Liver (tissue), 3 donors: ENCODE measurements at regions not wholly inside any gene's neighbourhood (a gene's known extent, or its start where the extent isn't known, plus 50 kb on each side); places are given as distances from the start of the nearest gene placed in this dataset.

Experiments used
- CTCF ChIP-seq: fragments of 150-350 bp; IDR thresholded peaks from 2 replicates; pipeline ENCODE4 v1.5.1; 2017; ENCODE audit warnings: improper control_type of control experiment, low read depth, low read length; ENCODE audit not compliant: missing input control
- FOXA1 ChIP-seq: IDR thresholded peaks from 2 replicates; pipeline ENCODE4 v1.6.1; 2016; ENCODE audit warnings: antibody characterized with exemption
- GABPA ChIP-seq, 2 donors: IDR thresholded peaks in 1 of 2; conservative IDR thresholded peaks in 1 of 2; 2 replicates each; pipeline ENCODE4 v1.6.1; 2016; ENCODE audit warnings: antibody characterized with exemption in 2 of 2, mild to moderate bottlenecking in 1 of 2, moderate library complexity in 1 of 2
- JUND ChIP-seq, 2 donors: IDR thresholded peaks; 2 replicates each; pipeline ENCODE4 v1.6.1; 2016; ENCODE audit warnings: antibody characterized with exemption in 2 of 2
- RAD21 ChIP-seq, 2 donors: IDR thresholded peaks; 2 replicates each; pipeline ENCODE4 v1.6.1; 2016; ENCODE audit warnings: antibody characterized with exemption in 2 of 2, mild to moderate bottlenecking in 2 of 2
- RXRA ChIP-seq, 2 donors: IDR thresholded peaks; 2 replicates each; pipeline ENCODE4 v1.6.1; 2017 to 2018; ENCODE audit warnings: antibody characterized with exemption in 2 of 2, mild to moderate bottlenecking in 1 of 2
- SP1 ChIP-seq: IDR thresholded peaks from 2 replicates; pipeline ENCODE4 v1.6.1; 2018; ENCODE audit warnings: antibody characterized with exemption, mild to moderate bottlenecking
- YY1 ChIP-seq: IDR thresholded peaks from 2 replicates; pipeline ENCODE4 v1.6.1; 2016; ENCODE audit warnings: antibody characterized with exemption, mild to moderate bottlenecking
- TF ChIP-seq, protein P1 (sequence below): IDR thresholded peaks from 2 replicates; pipeline ENCODE4 v1.6.1; 2016; ENCODE audit warnings: antibody characterized with exemption, mild to moderate bottlenecking
- TF ChIP-seq, protein P2 (sequence below): IDR thresholded peaks from 2 replicates; pipeline ENCODE4 v1.6.1; 2016; ENCODE audit warnings: antibody characterized with exemption
- donor health status: healthy.
- donor health status: healthy.

GRCh38 chr15:35975941-35976340, 430.0 kb upstream of the DPH6 start:
- no peak for TF ChIP-seq CTCF
- TF ChIP-seq, protein P1, sequence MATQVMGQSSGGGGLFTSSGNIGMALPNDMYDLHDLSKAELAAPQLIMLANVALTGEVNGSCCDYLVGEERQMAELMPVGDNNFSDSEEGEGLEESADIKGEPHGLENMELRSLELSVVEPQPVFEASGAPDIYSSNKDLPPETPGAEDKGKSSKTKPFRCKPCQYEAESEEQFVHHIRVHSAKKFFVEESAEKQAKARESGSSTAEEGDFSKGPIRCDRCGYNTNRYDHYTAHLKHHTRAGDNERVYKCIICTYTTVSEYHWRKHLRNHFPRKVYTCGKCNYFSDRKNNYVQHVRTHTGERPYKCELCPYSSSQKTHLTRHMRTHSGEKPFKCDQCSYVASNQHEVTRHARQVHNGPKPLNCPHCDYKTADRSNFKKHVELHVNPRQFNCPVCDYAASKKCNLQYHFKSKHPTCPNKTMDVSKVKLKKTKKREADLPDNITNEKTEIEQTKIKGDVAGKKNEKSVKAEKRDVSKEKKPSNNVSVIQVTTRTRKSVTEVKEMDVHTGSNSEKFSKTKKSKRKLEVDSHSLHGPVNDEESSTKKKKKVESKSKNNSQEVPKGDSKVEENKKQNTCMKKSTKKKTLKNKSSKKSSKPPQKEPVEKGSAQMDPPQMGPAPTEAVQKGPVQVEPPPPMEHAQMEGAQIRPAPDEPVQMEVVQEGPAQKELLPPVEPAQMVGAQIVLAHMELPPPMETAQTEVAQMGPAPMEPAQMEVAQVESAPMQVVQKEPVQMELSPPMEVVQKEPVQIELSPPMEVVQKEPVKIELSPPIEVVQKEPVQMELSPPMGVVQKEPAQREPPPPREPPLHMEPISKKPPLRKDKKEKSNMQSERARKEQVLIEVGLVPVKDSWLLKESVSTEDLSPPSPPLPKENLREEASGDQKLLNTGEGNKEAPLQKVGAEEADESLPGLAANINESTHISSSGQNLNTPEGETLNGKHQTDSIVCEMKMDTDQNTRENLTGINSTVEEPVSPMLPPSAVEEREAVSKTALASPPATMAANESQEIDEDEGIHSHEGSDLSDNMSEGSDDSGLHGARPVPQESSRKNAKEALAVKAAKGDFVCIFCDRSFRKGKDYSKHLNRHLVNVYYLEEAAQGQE: no peak
- no peak for TF ChIP-seq RAD21 (IDR thresholded peaks at IDR 0.05)
- TF ChIP-seq RXRA (IDR thresholded peaks at IDR 0.05): no peak
- TF ChIP-seq, protein P2, sequence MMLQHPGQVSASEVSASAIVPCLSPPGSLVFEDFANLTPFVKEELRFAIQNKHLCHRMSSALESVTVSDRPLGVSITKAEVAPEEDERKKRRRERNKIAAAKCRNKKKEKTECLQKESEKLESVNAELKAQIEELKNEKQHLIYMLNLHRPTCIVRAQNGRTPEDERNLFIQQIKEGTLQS: no peak
- no peak for TF ChIP-seq YY1
- no peak for TF ChIP-seq SP1
- TF ChIP-seq JUND (IDR thresholded peaks at IDR 0.05): no peak
- no peak for TF ChIP-seq GABPA (IDR thresholded peaks at IDR 0.05 in 1 of 2, conservative IDR thresholded peaks at IDR 0.05 in 1 of 2)
- no peak for TF ChIP-seq FOXA1
